Left colon (tissue), 2 donors: ENCODE measurements at regions not wholly inside any gene's neighbourhood (a gene's known extent, or its start where the extent isn't known, plus 50 kb on each side); places are given as distances from the start of the nearest gene placed in this dataset.
"Not testable (repeated sequence)": the region's sequence is repeated elsewhere in the genome, so short reads cannot be mapped to it uniquely, and the experiment has no call there.

Experiments
- ATAC-seq: fragments of 200-7000 bp; cut with Tn5 transposase; one replicate; pipeline ENCODE4 v1.9.1; 2020; ENCODE audit warnings: mild to moderate bottlenecking, moderate library complexity
- DNase-seq, 2 donors: peaks; one replicate each; pipeline ENCODE4 v3.0.0-alpha.2; 2020
- intact Hi-C, 2 donors: fragments of 100-400 bp; cut with DNase I in 1 of 2; cut with micrococcal nuclease in 1 of 2; formaldehyde crosslinking; loops; one replicate each; pipeline versions ENCODE4 v1.11.2 to v1.14.0; 2022; cut with DNase I, micrococcal nuclease
- donor health status: DM: no; HTN: no; CAD: no.
- donor health status: DM: yes; HTN: yes; CAD: no.

DNA sequence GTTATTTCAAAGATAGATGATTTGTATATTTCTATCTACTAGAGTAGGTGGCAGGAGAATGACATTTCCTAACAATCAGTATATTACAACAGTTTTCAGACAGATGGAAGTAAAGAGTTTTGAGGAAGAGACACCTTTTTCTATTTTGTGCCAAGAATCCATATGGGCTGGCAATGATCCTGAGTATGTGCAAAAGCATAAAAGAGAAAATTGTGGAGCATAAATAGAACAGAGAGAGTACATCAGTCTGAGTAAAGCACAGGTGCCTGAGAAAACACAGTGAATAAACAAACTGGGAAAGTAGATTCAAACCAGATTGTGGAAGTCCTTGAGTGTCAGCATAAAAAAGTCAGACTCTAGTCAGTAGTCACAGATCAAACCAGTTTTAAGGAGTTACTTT lies 96.8 kb upstream of the WDR44 start:
- no peak for ATAC-seq
- intact Hi-C loops: no loop called here
- no peak for DNase-seq

DNA sequence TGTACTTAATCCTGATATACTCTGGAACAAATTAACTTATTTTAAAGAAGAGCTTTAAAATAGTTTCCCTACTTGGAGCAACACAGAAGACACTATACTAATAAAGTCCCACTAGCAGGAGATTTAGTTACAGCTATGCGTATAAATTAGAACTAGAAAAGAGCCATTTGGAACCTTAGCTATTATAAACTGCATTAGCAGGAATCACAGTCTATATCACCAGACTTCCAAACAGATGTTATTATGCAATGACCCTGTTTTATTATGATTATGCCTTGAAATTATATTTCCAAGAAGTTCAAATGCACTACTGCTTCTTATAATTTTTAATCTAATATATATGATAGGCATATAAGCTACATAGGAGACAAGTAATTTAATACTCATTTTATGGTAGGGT lies 95.5 kb upstream of the WDR44 start:
- no peak for DNase-seq
- intact Hi-C loops: no loop called here
- ATAC-seq: no peak

DNA sequence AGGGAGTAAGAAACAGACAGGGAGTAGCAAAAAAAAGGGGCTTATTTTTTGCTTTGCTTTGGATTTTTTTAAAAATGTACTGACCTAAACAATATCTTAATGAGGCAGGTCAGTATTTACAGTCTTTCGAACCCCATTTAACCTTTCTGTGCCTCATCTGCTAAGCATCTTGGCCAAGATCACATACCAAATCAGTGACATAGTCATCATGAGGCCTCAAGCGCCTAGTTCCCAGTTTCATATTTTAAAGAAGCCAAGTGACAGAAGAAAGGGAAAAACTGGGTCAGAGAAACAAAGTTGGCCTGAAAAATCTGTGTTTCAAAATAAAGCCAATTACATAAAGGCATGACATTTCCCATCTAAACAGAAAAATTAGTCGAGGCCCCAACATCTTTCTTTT lies 94.6 kb upstream of the WDR44 start:
- DNase-seq (no peak), ATAC-seq (no peak)
- intact Hi-C loops: no loop called here

DNA sequence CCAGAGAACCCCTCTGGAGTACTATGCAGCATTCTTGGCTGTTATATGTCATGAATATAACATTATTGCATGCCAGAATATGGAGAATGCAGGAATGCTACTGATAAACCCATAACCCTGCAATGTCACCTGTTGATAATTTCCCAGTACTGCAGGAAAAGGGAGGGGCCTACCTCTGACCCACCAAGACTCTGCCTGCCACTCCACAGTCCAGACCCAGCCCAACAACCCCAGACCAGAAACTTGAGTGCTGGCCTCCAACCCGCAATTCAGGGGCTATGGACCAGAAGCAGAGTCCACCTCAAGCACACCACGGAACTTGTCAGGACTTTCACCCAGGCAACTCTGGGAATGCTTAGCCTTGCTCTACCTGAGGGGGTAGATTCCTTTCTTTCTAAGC lies 92.9 kb upstream of the WDR44 start:
- intact Hi-C loops: no loop called here
- DNase-seq: no peak
- no peak for ATAC-seq

DNA sequence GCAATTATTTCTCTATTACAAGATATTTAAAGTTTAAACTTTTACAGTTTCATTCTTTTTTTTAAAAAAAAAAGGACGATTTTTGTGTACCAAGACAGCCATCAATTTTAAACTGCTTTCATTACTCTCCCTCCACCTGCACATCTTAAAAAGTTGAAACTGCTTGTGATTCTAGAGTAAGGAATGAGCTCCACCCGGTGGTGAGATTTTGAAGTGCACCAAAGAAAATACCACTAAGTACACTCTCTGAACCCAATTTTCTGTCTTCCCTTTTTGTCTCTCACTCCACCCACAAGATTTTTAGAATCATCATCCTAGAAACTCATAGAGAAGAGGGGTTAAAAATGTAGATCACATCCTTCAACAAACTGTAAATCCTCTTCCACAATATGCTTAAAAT lies 91.3 kb upstream of the WDR44 start:
- intact Hi-C loops: no loop called here
- peak; percentile 51 for ATAC-seq
- peak in 1 of 2 donors; percentile 56 for DNase-seq

DNA sequence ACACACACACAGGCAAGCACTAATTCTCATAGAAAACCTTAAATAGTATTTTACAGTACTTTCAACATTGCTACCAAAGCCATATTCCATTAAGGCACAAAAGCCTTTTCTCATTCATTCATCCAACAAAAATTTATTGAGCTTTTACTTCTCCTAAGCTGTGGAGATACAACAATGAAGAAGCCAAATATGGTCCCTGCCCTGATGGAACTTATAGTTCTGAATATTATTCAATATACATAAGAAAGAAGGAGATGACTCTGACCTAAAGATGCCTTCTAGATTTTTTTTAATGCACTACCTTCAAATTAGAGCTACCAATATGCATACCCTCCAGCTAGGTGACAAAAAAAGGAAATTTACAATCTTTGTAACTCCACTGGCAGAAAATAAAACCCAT lies 90.0 kb upstream of the WDR44 start:
- ATAC-seq (no peak), DNase-seq (no peak)
- intact Hi-C loops: no loop called here

DNA sequence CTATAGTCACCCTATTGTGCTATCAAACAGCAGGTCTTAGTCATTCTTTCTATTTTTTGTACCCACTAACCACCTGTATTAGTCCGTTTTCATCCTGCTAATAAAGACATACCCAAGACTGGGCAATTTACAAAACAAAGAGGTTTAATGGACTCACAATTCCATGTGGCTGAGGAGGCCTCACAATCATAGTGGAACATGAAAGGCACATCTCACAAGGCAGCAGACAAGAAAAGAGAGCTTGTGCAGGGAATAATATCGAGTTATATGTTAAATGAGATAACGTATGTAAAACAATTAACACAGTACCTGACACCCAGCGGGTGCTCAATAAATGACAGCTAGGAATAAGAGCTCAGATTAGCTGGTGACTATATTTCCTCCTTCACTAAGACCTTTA lies 88.1 kb upstream of the WDR44 start:
- intact Hi-C loops: no loop called here
- ATAC-seq (no peak), DNase-seq (no peak)

DNA sequence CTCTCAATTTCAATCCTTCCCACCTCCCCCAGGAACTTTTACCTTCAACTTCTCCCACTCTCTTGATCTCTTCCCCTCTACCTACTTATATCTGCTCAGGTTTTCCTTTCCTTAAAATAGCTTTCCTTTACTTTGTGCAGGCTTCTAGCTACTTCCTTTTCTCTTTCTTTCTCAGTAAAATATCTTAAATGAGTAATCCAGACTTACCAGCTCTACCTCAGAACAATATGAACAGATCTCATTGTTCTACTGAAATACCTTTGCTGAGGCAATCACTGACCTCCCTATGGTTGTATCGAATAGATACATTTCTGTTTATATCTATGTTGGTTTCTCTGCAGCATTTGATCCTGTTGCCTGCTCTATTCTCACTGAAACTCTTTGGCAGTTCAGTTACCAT lies 86.7 kb upstream of the WDR44 start:
- intact Hi-C loops: no loop called here
- DNase-seq (no peak), ATAC-seq (no peak)

DNA sequence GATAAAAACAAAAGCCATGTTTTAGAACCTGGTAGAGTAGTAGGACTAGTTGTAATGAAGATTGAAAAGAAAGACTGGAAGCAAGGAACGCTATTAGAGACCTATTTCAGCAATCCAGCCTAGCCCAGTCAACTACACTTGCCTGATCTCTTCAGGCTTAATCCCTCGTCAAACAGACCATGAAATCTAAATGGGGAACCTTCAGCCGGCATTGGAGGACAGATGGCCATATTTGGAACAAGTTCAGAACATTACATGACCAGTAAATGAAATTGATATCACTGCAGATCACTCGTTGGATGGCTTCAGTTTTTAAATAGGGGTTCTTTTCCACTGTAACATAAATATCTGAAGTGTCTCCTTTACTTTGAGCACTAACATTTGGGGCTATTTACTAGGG lies 84.8 kb upstream of the WDR44 start:
- intact Hi-C loops: no loop called here
- no peak for DNase-seq
- ATAC-seq: no peak

DNA sequence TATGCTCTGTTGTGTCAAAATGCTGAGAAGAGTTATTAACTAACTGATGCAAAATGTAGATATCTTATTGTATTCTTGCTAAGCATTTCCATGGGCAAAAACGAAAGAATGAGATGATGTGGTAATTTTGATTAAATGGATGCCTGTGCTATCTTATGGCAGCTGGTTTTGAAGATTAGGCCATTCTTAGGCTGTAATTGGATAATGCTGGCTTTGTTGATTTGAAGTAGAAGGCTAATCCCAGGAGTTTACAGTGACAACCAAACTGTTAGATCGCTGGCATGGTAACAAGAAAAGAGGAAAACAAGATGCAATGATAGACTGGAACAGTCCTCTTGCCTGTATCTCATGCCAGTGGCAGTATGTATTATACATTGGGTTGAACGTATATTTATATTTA lies 74.1 kb upstream of the WDR44 start:
- DNase-seq: no peak
- ATAC-seq: no peak
- intact Hi-C loops: no loop called here

DNA sequence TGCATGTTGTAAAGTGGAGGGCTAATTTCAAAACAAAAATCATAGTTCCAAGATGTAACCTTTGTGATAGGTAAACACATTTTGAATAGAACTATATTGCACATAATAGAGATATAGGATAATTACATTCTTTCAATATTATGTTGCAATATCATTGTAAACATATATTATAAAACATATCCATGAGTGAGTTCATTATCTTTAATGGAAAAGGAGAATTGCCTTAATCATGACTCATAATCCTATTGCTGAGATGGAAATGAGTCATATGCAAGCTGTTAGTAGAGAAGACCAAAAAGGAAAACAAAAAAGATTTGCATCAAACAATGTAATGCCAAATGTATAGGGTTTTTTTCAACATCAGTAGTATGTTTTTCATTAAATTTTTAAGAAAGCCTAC lies 73.7 kb upstream of the WDR44 start:
- intact Hi-C loops: no loop called here
- ATAC-seq: no peak
- no peak for DNase-seq

DNA sequence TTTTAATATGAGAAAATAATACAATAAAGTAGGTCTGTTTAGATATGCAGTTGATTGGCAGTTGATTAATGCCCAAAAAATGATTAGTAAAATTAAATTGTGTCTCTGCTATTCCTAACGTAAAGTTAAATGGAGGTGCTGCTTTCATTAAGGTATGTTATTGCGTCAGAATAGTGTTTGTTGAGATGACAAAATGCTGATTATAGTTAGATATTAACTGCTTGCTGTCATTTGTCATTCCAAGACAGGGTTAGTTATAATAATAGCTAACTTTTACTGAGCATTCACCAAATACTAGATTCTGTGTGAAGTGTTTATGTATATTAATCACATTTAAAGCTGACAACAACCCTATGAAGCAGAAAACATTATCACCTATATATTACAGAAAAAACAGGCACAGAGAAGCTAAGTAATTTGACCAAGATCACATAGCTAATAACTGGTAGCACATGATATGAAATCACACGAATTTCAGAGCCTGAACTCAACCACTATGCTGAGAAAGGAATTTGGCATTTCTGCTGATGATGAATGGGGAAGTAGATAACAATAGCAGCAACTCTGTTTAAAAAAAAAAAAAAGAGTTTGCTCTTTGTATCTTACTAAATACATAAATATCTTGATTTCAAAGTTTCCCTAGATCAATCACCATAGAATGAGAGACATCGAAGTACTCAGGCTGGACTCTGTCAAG lies 59.7 kb upstream of the WDR44 start:
- DNase-seq (no peak), ATAC-seq (no peak)
- intact Hi-C loops: no loop called here

DNA sequence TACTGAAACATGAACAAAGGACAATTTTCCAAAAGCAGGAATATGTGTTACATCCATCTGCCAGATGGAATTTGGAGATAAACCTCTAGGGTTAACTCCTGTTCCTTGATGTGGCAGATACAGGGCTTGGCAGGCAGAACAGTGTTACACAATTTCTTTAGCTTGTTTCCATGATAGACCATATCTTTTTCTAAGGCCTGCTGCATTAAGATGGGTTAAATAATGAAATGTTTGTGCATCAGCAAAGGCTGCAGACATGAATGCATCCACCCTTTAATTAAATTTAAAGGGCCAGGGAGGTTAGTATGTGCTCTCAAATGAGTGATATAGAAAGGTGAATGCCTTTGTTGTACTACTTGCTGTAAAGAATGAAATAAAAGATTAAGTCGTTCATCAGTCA lies 50.1 kb upstream of the WDR44 start:
- DNase-seq, intact Hi-C loops, ATAC-seq: not testable (repeated sequence)
